HCT116 (cell line): ENCODE measurements at regions not wholly inside any gene's neighbourhood (a gene's known extent, or its start where the extent isn't known, plus 50 kb on each side); places are given as distances from the start of the nearest gene placed in this dataset.

Source experiments
- ATAC-seq: fragments of 200-7000 bp; cut with Tn5 transposase; 2 replicates; pipeline ENCODE4 v1.9.1; 2020; ENCODE audit warnings: mild to moderate bottlenecking, moderate library complexity
- BruUV-seq: library from RNA; stranded (reverse); fragments of 400-500 nt; replicated peaks from 2 replicates; lab custom pipeline; 2021; lab: Mats Ljungman, UMichigan
- CTCF ChIA-PET: fragments of 300-600 bp; sonication (Branson Sonifier 250); formaldehyde crosslinking; loops from one replicate; lab custom pipeline; 2021; ENCODE audit warnings: antibody characterized with exemption; lab: Charles Lee
- POLR2A ChIA-PET: fragments of 300-600, 350-600 bp; sonication (Branson Sonifier 250); formaldehyde crosslinking; loops from one replicate; lab custom pipeline; 2021; ENCODE audit warnings: antibody characterized with exemption; lab: Charles Lee
- RAD21 ChIA-PET, 2 experiments: fragments of 300-600 bp; sonication (Branson Sonifier 250); formaldehyde crosslinking; loops; one replicate each; lab custom pipeline; 2023; ENCODE audit warnings: low total read pairs in 2 of 2; ENCODE audit not compliant: uncharacterized antibody in 2 of 2, unreplicated experiment in 2 of 2, low non-redundant PET in 1 of 2; lab: Charles Lee
- DNase-seq: peaks from one replicate; pipeline ENCODE4 v3.0.0-alpha.2; 2010; ENCODE audit warnings: low read depth, low spot score
- H2AFZ ChIP-seq: fragments of 200-600 bp; shearing (Covaris generic), sonication (generic); 2 replicates; pipeline ENCODE4 v1.6.1; 2017; ENCODE audit warnings: low read depth, mixed run types, mixed read lengths, antibody characterized with exemption, low read length; ENCODE audit not compliant: poor library complexity, severe bottlenecking
- H3K27ac ChIP-seq: 2 replicates; pipeline ENCODE4 v1.5.1; 2012; ENCODE audit warnings: low read depth, low read length
- H3K27me3 ChIP-seq: fragments of 200-600 bp; sonication (generic); 2 replicates; pipeline ENCODE4 v1.6.1; 2016; ENCODE audit warnings: mixed run types, low read length, mixed read lengths; ENCODE audit not compliant: insufficient read depth
- H3K36me3 ChIP-seq, 2 experiments: fragments of 200-500 bp in 1 of 2; fragments of 200-600 bp in 1 of 2; sonication (Bioruptor generic) in 1 of 2; sonication (generic) in 1 of 2; 2 replicates each; pipeline versions ENCODE4 v1.5.1 to v1.6.1; 2014 to 2016; ENCODE audit warnings: low read length in 2 of 2, inconsistent platforms in 1 of 2, mixed read lengths in 1 of 2, mixed run types in 1 of 2; ENCODE audit not compliant: insufficient read depth in 2 of 2, control insufficient read depth in 1 of 2
- H3K4me1 ChIP-seq, 2 experiments: fragments of 200-600 bp in 1 of 2; sonication (generic) in 1 of 2; 2 replicates each; pipeline versions ENCODE4 v1.5.1 to v1.6.1; 2012 to 2017; ENCODE audit warnings: low read length in 2 of 2, inconsistent platforms in 1 of 2, mild to moderate bottlenecking in 1 of 2, mixed read lengths in 1 of 2, mixed run types in 1 of 2, moderate library complexity in 1 of 2; ENCODE audit not compliant: insufficient read depth in 2 of 2, control insufficient read depth in 1 of 2
- H3K4me2 ChIP-seq: fragments of 200-600 bp; sonication (generic); 2 replicates; pipeline ENCODE4 v1.6.1; 2017; ENCODE audit warnings: mixed run types, low read length, mixed read lengths
- H3K4me3 ChIP-seq, 2 experiments: fragments of 200-600 bp in 1 of 2; sonication (generic) in 1 of 2; replicated peaks in 1 of 2; 2 replicates each; pipeline ENCODE4 v1.5.1; 2011 to 2016; ENCODE audit warnings: low read length in 2 of 2, control low read depth in 1 of 2, low read depth in 1 of 2, mild to moderate bottlenecking in 1 of 2, mixed read lengths in 1 of 2, mixed run types in 1 of 2
- H3K79me2 ChIP-seq: fragments of 200-600 bp; sonication (generic); 2 replicates; pipeline ENCODE4 v1.6.1; 2017; ENCODE audit warnings: mild to moderate bottlenecking, mixed run types, low read length, moderate library complexity, mixed read lengths; ENCODE audit not compliant: insufficient read depth
- H3K9ac ChIP-seq: fragments of 200-600 bp; sonication (generic); 2 replicates; pipeline ENCODE4 v1.6.1; 2016; ENCODE audit warnings: low read length, mixed read lengths
- H3K9me2 ChIP-seq: fragments of 200-600 bp; sonication (generic), shearing (Covaris generic); 2 replicates; pipeline ENCODE4 v1.6.1; 2017; ENCODE audit warnings: mixed run types, mild to moderate bottlenecking, moderate library complexity; ENCODE audit not compliant: insufficient read depth
- H3K9me3 ChIP-seq, 2 experiments: fragments of 200-500 bp in 1 of 2; fragments of 200-600 bp in 1 of 2; sonication (Bioruptor generic) in 1 of 2; sonication (generic) in 1 of 2; 2 replicates each; pipeline ENCODE4 v1.6.1; 2014 to 2017; ENCODE audit warnings: low read length in 2 of 2, mixed read lengths in 2 of 2, inconsistent platforms in 1 of 2, low read depth in 1 of 2, mild to moderate bottlenecking in 1 of 2, mixed run types in 1 of 2, moderate library complexity in 1 of 2; ENCODE audit not compliant: control insufficient read depth in 1 of 2, insufficient read depth in 1 of 2
- H4K20me1 ChIP-seq: fragments of 200-600 bp; sonication (generic), shearing (Covaris generic); 2 replicates; pipeline ENCODE4 v1.6.1; 2017; ENCODE audit warnings: mixed run types, mild to moderate bottlenecking, moderate library complexity; ENCODE audit not compliant: insufficient read depth
- CBX3 ChIP-seq: IDR thresholded peaks from 2 replicates; pipeline ENCODE4 v1.6.1; 2012; ENCODE audit warnings: low read depth
- CEBPB ChIP-seq: IDR thresholded peaks from 2 replicates; pipeline ENCODE4 v1.6.1; 2012; ENCODE audit warnings: low read depth
- CTCF ChIP-seq, 3 experiments: fragments of 200-600 bp in 1 of 3; sonication (generic) in 1 of 3; IDR thresholded peaks in 2 of 3; conservative IDR thresholded peaks in 1 of 3; 2 replicates each; pipeline ENCODE4 v1.5.1; 2012 to 2017; ENCODE audit warnings: low read depth in 2 of 3, low read length in 2 of 3, antibody characterized with exemption in 1 of 3, borderline replicate concordance in 1 of 3, control low read depth in 1 of 3, mild to moderate bottlenecking in 1 of 3, mixed read lengths in 1 of 3, mixed run types in 1 of 3, moderate library complexity in 1 of 3; ENCODE audit not compliant: insufficient read depth in 1 of 3
- EGR1 ChIP-seq: IDR thresholded peaks from 2 replicates; pipeline ENCODE4 v1.6.1; 2012; ENCODE audit warnings: low read depth
- EZH2phosphoT487 ChIP-seq: fragments of 200-600 bp; IDR thresholded peaks from 2 replicates; pipeline ENCODE4 v1.6.1; 2018; ENCODE audit warnings: antibody characterized with exemption, borderline replicate concordance
- FOSL1 ChIP-seq: IDR thresholded peaks from 2 replicates; pipeline ENCODE4 v1.6.1; 2012; ENCODE audit warnings: low read depth
- POLR2AphosphoS5 ChIP-seq: IDR thresholded peaks from 2 replicates; pipeline ENCODE4 v1.6.1; 2011; ENCODE audit warnings: mild to moderate bottlenecking, low read depth, low read length, moderate library complexity
- REST ChIP-seq: IDR thresholded peaks from 2 replicates; pipeline ENCODE4 v1.6.1; 2012; ENCODE audit warnings: low read depth
- SIN3A ChIP-seq: IDR thresholded peaks from 2 replicates; pipeline ENCODE4 v1.6.1; 2012; ENCODE audit warnings: low read depth
- SP1 ChIP-seq: IDR thresholded peaks from 2 replicates; pipeline ENCODE4 v1.6.1; 2012; ENCODE audit warnings: low read depth
- SRF ChIP-seq: IDR thresholded peaks from 2 replicates; pipeline ENCODE4 v1.6.1; 2012; ENCODE audit warnings: low read depth
- YY1 ChIP-seq: IDR thresholded peaks from 2 replicates; pipeline ENCODE4 v1.6.1; 2011; ENCODE audit warnings: low read length, low read depth, moderate library complexity, mild to moderate bottlenecking; ENCODE audit not compliant: insufficient replicate concordance; ENCODE audit errors: extremely low read depth
- ZFX ChIP-seq: fragments of 450-650 bp; IDR thresholded peaks from 2 replicates; pipeline ENCODE4 v1.6.1; 2017
- intact Hi-C: fragments of 100-400 bp; cut with micrococcal nuclease; formaldehyde crosslinking; loops from 2 replicates; pipeline ENCODE4 v1.10.0; 2022

- intact Hi-C loops = no loop called here
- ATAC-seq = no peak
- no peak overlapping the region for H2AFZ ChIP-seq
- no peaks in the 10 kb centered on the region for H3K9me3 ChIP-seq
- no peaks in the 10 kb centered on the region for H3K27me3 ChIP-seq
- no TSS peak for BruUV-seq
- no peak overlapping the region for H3K4me3 ChIP-seq
- no peak overlapping the region for H3K9ac ChIP-seq
- H3K4me2 ChIP-seq = no peak overlapping the region
- POLR2A ChIA-PET = no interaction called here
- no peaks in the 10 kb centered on the region for H4K20me1 ChIP-seq
- CTCF ChIA-PET = no interaction called here
- RAD21 ChIA-PET = no interaction called here
- peaks cover 0 to 16% of the 10 kb centered on the region in 2 experiments; a peak in 2 of 4 replicates for H3K4me1 ChIP-seq
- no peak for TF ChIP-seq POLR2AphosphoS5
- no peak for TF ChIP-seq SP1
- no peak for TF ChIP-seq EZH2phosphoT487
- TF ChIP-seq EGR1 = no peak
- TF ChIP-seq SIN3A = no peak
- no peak for TF ChIP-seq CEBPB
- no peak for TF ChIP-seq SRF
- TF ChIP-seq CTCF (IDR thresholded peaks at IDR 0.05 in 2 of 3, conservative IDR thresholded peaks at IDR 0.05 in 1 of 3; ENCODE audit: borderline replicate concordance in 1 of 3, insufficient read depth in 1 of 3, low read depth in 2 of 3, low read length in 2 of 3) = no peak
- no peak for TF ChIP-seq CBX3
- TF ChIP-seq FOSL1 = no peak
- no peak for TF ChIP-seq ZFX
- no peak for TF ChIP-seq REST
- TF ChIP-seq YY1 = no peak
- H3K27ac ChIP-seq = no peak overlapping the region
- H3K79me2 ChIP-seq = no peaks in the 10 kb centered on the region
- DNase-seq = no peak
- H3K36me3 ChIP-seq = 0 out of 4 replicates have a peak, but pooled peaks cover 0 to under 1% of the 10 kb centered on the region in 2 experiments
- no peaks in the 10 kb centered on the region for H3K9me2 ChIP-seq
Measured at GRCh38 chr17:63189082-63189481, 223.0 kb downstream of the TANC2 start.
